GM12878 (cell line): ENCODE measurements at regions not wholly inside any gene's neighbourhood (a gene's known extent, or its start where the extent isn't known, plus 50 kb on each side); places are given as distances from the start of the nearest gene placed in this dataset.

Experiments used
- CEBPZ ChIP-seq: fragments of 150-350 bp; IDR thresholded peaks from 2 replicates; pipeline ENCODE4 v1.6.1; 2016; ENCODE audit warnings: low read depth, low read length
- CHD1 ChIP-seq: IDR thresholded peaks from 2 replicates; pipeline ENCODE4 v1.6.1; 2012; ENCODE audit warnings: low read depth, low read length, improper control_type of control experiment
- GATAD2B ChIP-seq: fragments of 450-650 bp; conservative IDR thresholded peaks from 2 replicates; pipeline ENCODE4 v1.6.1; 2017; ENCODE audit warnings: low read depth, mild to moderate bottlenecking, moderate library complexity
- MEF2A ChIP-seq: IDR thresholded peaks from 2 replicates; pipeline ENCODE4 v1.6.1; 2011; ENCODE audit warnings: low read depth, mild to moderate bottlenecking, low read length, moderate library complexity; ENCODE audit not compliant: insufficient read depth
- RB1 ChIP-seq: fragments of 450-650 bp; formaldehyde crosslinking; IDR thresholded peaks from 2 replicates; pipeline ENCODE4 v1.6.1; 2017; ENCODE audit warnings: mild to moderate bottlenecking, borderline replicate concordance
- REST ChIP-seq: IDR thresholded peaks from 2 replicates; pipeline ENCODE4 v1.6.1; 2012; ENCODE audit warnings: mild to moderate bottlenecking, low read depth, low read length

GRCh38 chr14:44317441-44317746 is 189.7 kb downstream of the FSCB start (continued):
- no peak for TF ChIP-seq MEF2A
- no peak for TF ChIP-seq GATAD2B
- TF ChIP-seq RB1 = no peak
- TF ChIP-seq REST = no peak
- no peak for TF ChIP-seq CEBPZ
- TF ChIP-seq CHD1 = no peak
